ENCODE measurements at regions not wholly inside any gene's neighbourhood (a gene's known extent, or its start where the extent isn't known, plus 50 kb on each side); places are given as distances from the start of the nearest gene placed in this dataset.

DNA sequence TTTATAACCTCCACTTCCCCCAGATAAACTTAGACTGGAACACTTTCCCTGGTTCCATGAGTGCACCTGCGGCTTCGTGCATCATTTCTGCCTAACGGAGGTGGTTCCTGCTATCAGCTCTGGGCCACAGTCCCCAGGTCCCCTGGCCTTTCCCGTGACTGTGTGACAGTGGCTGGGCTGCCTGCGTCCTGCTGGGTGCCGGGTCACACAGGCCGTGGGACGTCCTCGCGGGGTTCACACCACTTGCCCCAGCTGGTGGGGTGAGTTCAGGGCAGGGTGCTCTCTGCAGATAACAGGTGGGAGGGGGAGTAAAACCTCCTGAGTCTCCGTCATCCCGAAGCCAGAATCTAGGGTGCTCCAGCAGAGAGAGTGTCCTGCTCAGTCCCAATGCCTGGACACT, 58.7 kb upstream of the CFAP46 start:
- H3K9me3 ChIP-seq, result no peaks in the 10 kb centered on the region
- no peaks in the 10 kb centered on the region for H3K4me1 ChIP-seq
- no peak overlapping the region for H3K27ac ChIP-seq
- H3K36me3 ChIP-seq, result no peaks in the 10 kb centered on the region
- intact Hi-C loops (cut with DNase I), result no loop called here
- DNase-seq (ENCODE audit: extremely low spot score in 2 of 2), result no peak
- no peak overlapping the region for H3K4me3 ChIP-seq
- H3K27me3 ChIP-seq, result no peaks in the 10 kb centered on the region
- TF ChIP-seq POLR2AphosphoS5 (IDR thresholded peaks at IDR 0.05; ENCODE audit: insufficient read depth in 1 of 2, low read depth in 1 of 2), result no peak
- no peak for TF ChIP-seq POLR2A (IDR thresholded peaks at IDR 0.05)
- TF ChIP-seq, protein P1, sequence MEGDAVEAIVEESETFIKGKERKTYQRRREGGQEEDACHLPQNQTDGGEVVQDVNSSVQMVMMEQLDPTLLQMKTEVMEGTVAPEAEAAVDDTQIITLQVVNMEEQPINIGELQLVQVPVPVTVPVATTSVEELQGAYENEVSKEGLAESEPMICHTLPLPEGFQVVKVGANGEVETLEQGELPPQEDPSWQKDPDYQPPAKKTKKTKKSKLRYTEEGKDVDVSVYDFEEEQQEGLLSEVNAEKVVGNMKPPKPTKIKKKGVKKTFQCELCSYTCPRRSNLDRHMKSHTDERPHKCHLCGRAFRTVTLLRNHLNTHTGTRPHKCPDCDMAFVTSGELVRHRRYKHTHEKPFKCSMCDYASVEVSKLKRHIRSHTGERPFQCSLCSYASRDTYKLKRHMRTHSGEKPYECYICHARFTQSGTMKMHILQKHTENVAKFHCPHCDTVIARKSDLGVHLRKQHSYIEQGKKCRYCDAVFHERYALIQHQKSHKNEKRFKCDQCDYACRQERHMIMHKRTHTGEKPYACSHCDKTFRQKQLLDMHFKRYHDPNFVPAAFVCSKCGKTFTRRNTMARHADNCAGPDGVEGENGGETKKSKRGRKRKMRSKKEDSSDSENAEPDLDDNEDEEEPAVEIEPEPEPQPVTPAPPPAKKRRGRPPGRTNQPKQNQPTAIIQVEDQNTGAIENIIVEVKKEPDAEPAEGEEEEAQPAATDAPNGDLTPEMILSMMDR (IDR thresholded peaks at IDR 0.05), result no peak

DNA sequence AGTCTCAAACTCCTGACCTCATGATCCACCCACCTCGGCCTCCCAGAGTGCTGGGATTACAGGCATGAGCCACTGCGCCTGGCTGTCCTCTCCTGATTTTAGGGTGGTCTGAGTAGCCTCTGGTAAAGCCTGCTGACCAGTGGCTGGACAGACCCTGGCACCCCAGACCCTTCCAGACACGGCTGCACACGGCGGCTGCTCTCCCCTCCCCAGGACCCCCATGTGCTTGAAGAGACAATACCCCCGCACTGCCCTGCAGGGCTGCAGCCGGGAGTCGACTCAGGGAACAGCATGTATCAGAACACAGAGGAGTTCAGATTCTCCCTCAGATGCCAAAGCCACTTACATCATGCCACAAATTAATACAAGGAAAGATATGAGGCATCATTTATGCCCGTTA, 58.3 kb upstream of the CFAP46 start:
- Histone ChIP-seq H3K27me3 (no peaks in the 10 kb centered on the region), H3K9me3 (no peaks in the 10 kb centered on the region), H3K36me3 (no peaks in the 10 kb centered on the region), H3K27ac (no peak overlapping the region), H3K4me3 (no peak overlapping the region), H3K4me1 (no peaks in the 10 kb centered on the region)
- TF ChIP-seq POLR2AphosphoS5 (IDR thresholded peaks at IDR 0.05; ENCODE audit: insufficient read depth in 1 of 2, low read depth in 1 of 2) (no peak), POLR2A (IDR thresholded peaks at IDR 0.05) (no peak)
- TF ChIP-seq, protein P1 (IDR thresholded peaks at IDR 0.05), result no peak
- no peak for DNase-seq (ENCODE audit: extremely low spot score in 2 of 2)
- intact Hi-C loops (cut with DNase I), result no loop called here

DNA sequence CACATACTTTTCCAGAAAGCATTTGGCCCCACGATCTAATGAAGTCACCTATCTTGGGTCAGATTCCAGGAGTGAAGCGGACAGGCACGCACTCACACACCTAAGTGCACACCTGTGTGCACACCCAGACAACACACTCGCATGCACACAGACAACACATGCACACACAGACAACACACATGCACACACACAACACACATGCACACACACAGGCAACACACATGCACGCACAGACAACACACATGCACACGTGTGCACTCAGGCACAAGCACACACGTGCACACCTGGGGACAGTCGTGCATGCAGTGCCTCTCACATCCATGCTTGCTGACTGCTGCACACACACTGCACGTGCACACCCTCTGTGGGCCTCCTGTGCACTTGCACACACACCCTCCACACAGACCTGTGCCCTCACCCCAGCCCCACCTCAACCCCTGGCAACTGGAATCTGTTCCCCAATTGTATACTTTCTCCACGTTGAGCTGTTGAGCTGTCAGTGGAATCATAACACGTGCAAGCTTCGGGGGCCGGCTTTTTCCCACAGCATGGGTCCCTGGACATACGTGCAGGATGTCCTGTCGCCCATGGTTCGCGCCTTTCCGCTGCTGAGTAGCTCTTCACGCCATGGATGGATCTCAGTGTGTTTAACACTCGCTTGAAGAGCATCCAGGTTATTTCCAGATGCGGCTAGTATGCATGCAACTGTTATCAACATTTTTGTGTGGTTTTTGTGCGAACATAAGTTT, 55.3 kb upstream of the CFAP46 start:
- no peak overlapping the region for H3K27ac ChIP-seq
- DNase-seq (ENCODE audit: extremely low spot score in 2 of 2), result no peak
- TF ChIP-seq, protein P1 (IDR thresholded peaks at IDR 0.05), result no peak
- TF ChIP-seq POLR2A (IDR thresholded peaks at IDR 0.05) (no peak), POLR2AphosphoS5 (IDR thresholded peaks at IDR 0.05; ENCODE audit: insufficient read depth in 1 of 2, low read depth in 1 of 2) (no peak)

DNA sequence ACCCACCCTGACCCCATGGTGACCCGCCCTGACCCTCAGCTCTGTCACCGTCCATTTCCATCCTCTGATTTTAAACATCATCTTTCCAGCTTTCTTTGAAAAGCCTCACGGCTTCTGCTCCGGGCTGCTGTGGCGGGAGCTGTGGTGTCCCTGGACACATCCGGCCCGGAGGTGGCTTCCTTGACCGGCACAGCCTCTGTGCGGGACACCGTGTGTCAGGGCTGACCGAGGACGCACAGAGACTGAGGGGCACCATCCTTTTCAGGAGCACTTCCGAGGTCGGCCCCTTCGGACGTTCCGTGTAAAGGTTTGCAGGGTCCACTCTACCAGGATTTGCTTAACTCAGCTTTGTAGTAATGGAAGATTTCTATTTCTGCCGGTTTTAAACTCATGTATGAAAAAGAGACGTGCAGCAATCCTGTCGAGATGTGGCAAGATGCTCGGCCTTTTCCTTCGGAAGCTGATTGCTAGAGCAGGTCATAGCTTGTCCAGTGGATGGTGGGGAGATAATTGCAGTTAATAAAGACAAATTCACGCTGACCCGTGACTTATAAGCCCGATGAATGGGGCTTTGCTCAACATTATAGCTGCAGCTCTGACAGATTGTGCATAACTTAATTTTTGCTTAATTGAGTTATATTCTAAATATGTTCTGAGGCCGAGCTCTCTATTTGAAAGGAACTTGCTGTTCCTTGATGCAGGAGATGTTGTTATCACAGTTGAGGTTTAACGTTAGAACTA, 54.4 kb upstream of the CFAP46 start:
- H3K27ac ChIP-seq, result no peak overlapping the region
- TF ChIP-seq, protein P1 (IDR thresholded peaks at IDR 0.05), result no peak
- TF ChIP-seq POLR2AphosphoS5 (IDR thresholded peaks at IDR 0.05; ENCODE audit: insufficient read depth in 1 of 2, low read depth in 1 of 2), result no peak
- no peak for TF ChIP-seq POLR2A (IDR thresholded peaks at IDR 0.05)
- no peaks in the 10 kb centered on the region for H3K36me3 ChIP-seq
- H3K27me3 ChIP-seq, result no peaks in the 10 kb centered on the region
- H3K9me3 ChIP-seq, result no peaks in the 10 kb centered on the region
- H3K4me3 ChIP-seq, result no peak overlapping the region
- DNase-seq (ENCODE audit: extremely low spot score in 2 of 2), result no peak
- intact Hi-C loops (cut with DNase I), result no loop called here
- peaks cover 7% of the 10 kb centered on the region for H3K4me1 ChIP-seq

More for the DNA sequence above, 55.3 kb upstream of the CFAP46 start:
- no peak overlapping the region for H3K4me3 ChIP-seq
- no peaks in the 10 kb centered on the region for H3K27me3 ChIP-seq
- intact Hi-C loops (cut with DNase I), result no loop called here
- H3K36me3 ChIP-seq, result no peaks in the 10 kb centered on the region
- H3K4me1 ChIP-seq, result peaks cover 7% of the 10 kb centered on the region
- H3K9me3 ChIP-seq, result no peaks in the 10 kb centered on the region
